Neural cell (in vitro differentiated cells): ENCODE measurements at regions not wholly inside any gene's neighbourhood (a gene's known extent, or its start where the extent isn't known, plus 50 kb on each side); places are given as distances from the start of the nearest gene placed in this dataset.

Experiments used
- H2AFZ ChIP-seq: fragments of 200-600, 300-800 bp; sonication (generic), shearing (Covaris generic); 2 replicates; pipeline ENCODE4 v1.6.0; 2014; ENCODE audit warnings: low read depth, mild to moderate bottlenecking, antibody characterized with exemption, low read length, moderate library complexity
- H3F3A ChIP-seq: fragments of 200-600 bp; shearing (Covaris generic); 2 replicates; pipeline ENCODE4 v1.6.1; 2016; ENCODE audit warnings: mild to moderate bottlenecking, moderate library complexity, mixed read lengths, antibody characterized with exemption, low read length; ENCODE audit not compliant: insufficient read depth, poor library complexity, severe bottlenecking
- H3K27ac ChIP-seq: fragments of 200-600, 300-800 bp; sonication (generic), shearing (Covaris generic); 2 replicates; pipeline ENCODE4 v1.5.1; 2014; ENCODE audit warnings: mild to moderate bottlenecking, low read length, moderate library complexity
- H3K27me3 ChIP-seq: fragments of 300-800, 200-600 bp; sonication (generic), shearing (Covaris generic); 2 replicates; pipeline ENCODE4 v1.6.0; 2014; ENCODE audit warnings: mild to moderate bottlenecking, low read depth, low read length, moderate library complexity; ENCODE audit not compliant: insufficient read depth
- H3K36me3 ChIP-seq: fragments of 300-800, 200-600 bp; sonication (generic), shearing (Covaris generic); 2 replicates; pipeline ENCODE4 v1.5.1; 2014; ENCODE audit warnings: mild to moderate bottlenecking, antibody characterized with exemption, low read length, moderate library complexity; ENCODE audit not compliant: insufficient read depth
- H3K4me2 ChIP-seq: fragments of 300-800, 200-600 bp; sonication (generic), shearing (Covaris generic); 2 replicates; pipeline ENCODE4 v1.6.0; 2014; ENCODE audit warnings: mild to moderate bottlenecking, low read length
- H3K4me3 ChIP-seq: fragments of 300-800, 200-600 bp; sonication (generic), shearing (Covaris generic); 2 replicates; pipeline ENCODE4 v1.5.1; 2014; ENCODE audit warnings: mild to moderate bottlenecking, low read length, moderate library complexity
- H3K79me2 ChIP-seq: fragments of 200-600 bp; shearing (Covaris generic); replicated peaks from 2 replicates; pipeline ENCODE4 v1.6.0; 2014; ENCODE audit warnings: mild to moderate bottlenecking, low read length, moderate library complexity; ENCODE audit not compliant: insufficient read depth
- H3K9ac ChIP-seq: fragments of 300-800, 200-600 bp; sonication (generic), shearing (Covaris generic); 2 replicates; pipeline ENCODE4 v1.6.1; 2016; ENCODE audit warnings: mild to moderate bottlenecking, low read length, mixed read lengths
- H3K9me2 ChIP-seq: fragments of 200-600 bp; shearing (Covaris generic); 2 replicates; pipeline ENCODE4 v1.6.1; 2016; ENCODE audit warnings: mild to moderate bottlenecking, low read length, mixed read lengths; ENCODE audit not compliant: insufficient read depth
- H3K9me3 ChIP-seq: fragments of 200-600, 300-800 bp; sonication (generic), shearing (Covaris generic); 2 replicates; pipeline ENCODE4 v1.6.1; 2016; ENCODE audit warnings: mild to moderate bottlenecking, mixed run types, low read length, moderate library complexity, mixed read lengths
- H4K20me1 ChIP-seq: fragments of 200-600 bp; shearing (Covaris generic); 2 replicates; pipeline ENCODE4 v1.6.1; 2016; ENCODE audit warnings: mild to moderate bottlenecking, mixed run types; ENCODE audit not compliant: insufficient read depth
- CTCF ChIP-seq: fragments of 450-650 bp; IDR thresholded peaks from 2 replicates; pipeline ENCODE4 v1.5.1; 2014; ENCODE audit warnings: antibody characterized with exemption, mild to moderate bottlenecking, moderate library complexity; ENCODE audit not compliant: poor library complexity, severe bottlenecking
- EP300 ChIP-seq: fragments of 450-650 bp; conservative IDR thresholded peaks from 2 replicates; pipeline ENCODE4 v1.6.1; 2014; ENCODE audit warnings: antibody characterized with exemption, mild to moderate bottlenecking, moderate library complexity; ENCODE audit not compliant: poor library complexity, severe bottlenecking
- EZH2 ChIP-seq: fragments of 200-600, 300-800 bp; shearing (Covaris generic), sonication (generic); IDR thresholded peaks from 2 replicates; pipeline ENCODE4 v1.6.1; 2014; ENCODE audit warnings: antibody characterized with exemption, low read length, borderline replicate concordance, mild to moderate bottlenecking; ENCODE audit not compliant: insufficient read depth, poor library complexity, severe bottlenecking
- MXI1 ChIP-seq: fragments of 450-650 bp; conservative IDR thresholded peaks from 2 replicates; pipeline ENCODE4 v1.6.1; 2014; ENCODE audit warnings: antibody characterized with exemption, mild to moderate bottlenecking; ENCODE audit not compliant: poor library complexity, severe bottlenecking
- POLR2AphosphoS5 ChIP-seq: IDR thresholded peaks from 2 replicates; pipeline ENCODE4 v1.6.1; 2012
- RAD21 ChIP-seq: fragments of 450-650 bp; conservative IDR thresholded peaks from 2 replicates; pipeline ENCODE4 v1.6.1; 2014; ENCODE audit warnings: antibody characterized with exemption, mild to moderate bottlenecking, moderate library complexity
- REST ChIP-seq: IDR thresholded peaks from 2 replicates; pipeline ENCODE4 v1.6.1; 2012; ENCODE audit warnings: borderline replicate concordance
- SMC3 ChIP-seq: fragments of 450-650 bp; conservative IDR thresholded peaks from 2 replicates; pipeline ENCODE4 v1.6.1; 2014; ENCODE audit warnings: antibody characterized with exemption, mild to moderate bottlenecking, moderate library complexity; ENCODE audit not compliant: poor library complexity
- TAF1 ChIP-seq: IDR thresholded peaks from 2 replicates; pipeline ENCODE4 v1.6.1; 2012; ENCODE audit warnings: low read depth

- TF ChIP-seq RAD21 (no peak), SMC3 (no peak), POLR2AphosphoS5 (no peak), CTCF (no peak), EZH2 (no peak), EP300 (no peak), TAF1 (no peak), REST (no peak)
- no peak overlapping the region for H2AFZ ChIP-seq
- H3K9ac ChIP-seq: no peak overlapping the region
- H3K4me2 ChIP-seq: no peak overlapping the region
- no peak overlapping the region for H3K27ac ChIP-seq
- H3K27me3 ChIP-seq: no peaks in the 10 kb centered on the region
- H3K79me2 ChIP-seq: no peaks in the 10 kb centered on the region
- H3K4me3 ChIP-seq: no peak overlapping the region
- no peaks in the 10 kb centered on the region for H4K20me1 ChIP-seq
- H3K9me3 ChIP-seq: no peaks in the 10 kb centered on the region
- H3F3A ChIP-seq: no peaks in the 10 kb centered on the region
- no peaks in the 10 kb centered on the region for H3K36me3 ChIP-seq
- H3K9me2 ChIP-seq: no peaks in the 10 kb centered on the region
Observed at GRCh38 chr11:79678780-79679452, 238.1 kb upstream of the TENM4 start.

- Histone ChIP-seq H3K4me3 (no peak overlapping the region), H3K4me2 (no peak overlapping the region), H3K27me3 (no peaks in the 10 kb centered on the region), H3K9me2 (no peaks in the 10 kb centered on the region), H4K20me1 (no peaks in the 10 kb centered on the region), H3K9ac (no peak overlapping the region), H3F3A (no peaks in the 10 kb centered on the region), H2AFZ (no peak overlapping the region), H3K9me3 (no peaks in the 10 kb centered on the region), H3K36me3 (no peaks in the 10 kb centered on the region), H3K79me2 (no peaks in the 10 kb centered on the region), H3K27ac (no peak overlapping the region)
- TF ChIP-seq RAD21 (no peak), SMC3 (no peak), REST (no peak), EZH2 (no peak), TAF1 (no peak), EP300 (no peak), MXI1 (no peak), CTCF (no peak), POLR2AphosphoS5 (no peak)
Observed at GRCh38 chr11:79676396-79676795, 235.6 kb upstream of the TENM4 start.
